A673 (cell line): ENCODE measurements at regions not wholly inside any gene's neighbourhood (a gene's known extent, or its start where the extent isn't known, plus 50 kb on each side); places are given as distances from the start of the nearest gene placed in this dataset.

Experiments
- CTCF ChIP-seq: fragments of 300-800, 200-600 bp; sonication (generic); conservative IDR thresholded peaks from 2 replicates; pipeline ENCODE4 v1.5.1; 2017; ENCODE audit warnings: low read depth, mild to moderate bottlenecking, antibody characterized with exemption, low read length, moderate library complexity, mixed read lengths
- EZH2 ChIP-seq: fragments of 200-600 bp; sonication (generic); IDR thresholded peaks from 2 replicates; pipeline ENCODE4 v1.6.1; 2017; ENCODE audit warnings: borderline replicate concordance, low read depth, mild to moderate bottlenecking, mixed read lengths, antibody characterized with exemption, low read length; ENCODE audit not compliant: poor library complexity, severe bottlenecking

GRCh38 chr4:81790477-81790876 lies 318.8 kb upstream of the RASGEF1B start:
- no peak for TF ChIP-seq EZH2
- no peak for TF ChIP-seq CTCF
